PC-9 (cell line): ENCODE measurements at regions not wholly inside any gene's neighbourhood (a gene's known extent, or its start where the extent isn't known, plus 50 kb on each side); places are given as distances from the start of the nearest gene placed in this dataset.
"Not testable (repeated sequence)": the region's sequence is repeated elsewhere in the genome, so short reads cannot be mapped to it uniquely, and the experiment has no call there.

Experiments
- BruUV-seq: library from RNA; stranded (reverse); fragments of 400-500 nt; replicated peaks from 2 replicates; lab custom pipeline; 2021; lab: Mats Ljungman, UMichigan
- CTCF ChIA-PET: fragments of 300-600 bp; sonication (Branson Sonifier 250); formaldehyde crosslinking; loops from one replicate; lab custom pipeline; 2022; ENCODE audit warnings: antibody characterized with exemption; lab: Charles Lee
- POLR2A ChIA-PET: fragments of 300-600 bp; sonication (Branson Sonifier 250); formaldehyde crosslinking; loops from one replicate; lab custom pipeline; 2022; ENCODE audit warnings: antibody characterized with exemption; ENCODE audit not compliant: unreplicated experiment; lab: Charles Lee
- DNase-seq, 2 experiments: peaks; one replicate each; pipeline versions ENCODE4 v3.0.0 to v3.0.0-alpha.2; 2015 to 2022; ENCODE audit warnings: mixed read lengths in 1 of 2
- H2AFZ ChIP-seq: fragments of 200-600 bp; sonication (generic); 2 replicates; pipeline ENCODE4 v1.8.1; 2017; ENCODE audit warnings: antibody characterized with exemption
- H3F3A ChIP-seq: fragments of 200-600 bp; sonication (generic); 2 replicates; pipeline ENCODE4 v1.8.1; 2017; ENCODE audit warnings: antibody characterized with exemption, mild to moderate bottlenecking, low read depth; ENCODE audit not compliant: insufficient read depth
- H3K27ac ChIP-seq: fragments of 200-600 bp; sonication (generic); 2 replicates; pipeline ENCODE4 v1.6.1; 2016; ENCODE audit warnings: mixed run types
- H3K27me3 ChIP-seq: fragments of 200-600 bp; sonication (generic); 2 replicates; pipeline ENCODE4 v1.6.1; 2016; ENCODE audit warnings: low read depth, mixed run types; ENCODE audit not compliant: insufficient read depth
- H3K36me3 ChIP-seq: fragments of 200-600 bp; sonication (generic); 2 replicates; pipeline ENCODE4 v1.6.1; 2016; ENCODE audit warnings: low read depth, mixed run types
- H3K4me1 ChIP-seq: fragments of 200-600 bp; sonication (generic); replicated peaks from 2 replicates; pipeline ENCODE4 v1.6.1; 2016; ENCODE audit warnings: mixed run types; ENCODE audit not compliant: insufficient read depth
- H3K4me2 ChIP-seq: fragments of 200-600 bp; sonication (generic); 2 replicates; pipeline ENCODE4 v1.6.1; 2017; ENCODE audit warnings: mixed run types
- H3K4me3 ChIP-seq: fragments of 200-600 bp; sonication (generic); 2 replicates; pipeline ENCODE4 v1.6.1; 2016; ENCODE audit warnings: mixed run types
- H3K79me2 ChIP-seq: fragments of 200-600 bp; sonication (generic); 2 replicates; pipeline ENCODE4 v1.6.1; 2017; ENCODE audit warnings: low read depth, mixed run types
- H3K9me2 ChIP-seq: fragments of 200-600 bp; sonication (generic); 2 replicates; pipeline ENCODE4 v1.8.1; 2017; ENCODE audit warnings: mild to moderate bottlenecking; ENCODE audit not compliant: insufficient read depth
- H3K9me3 ChIP-seq: fragments of 200-600 bp; sonication (generic); 2 replicates; pipeline ENCODE4 v1.8.1; 2016; ENCODE audit warnings: low read depth; ENCODE audit not compliant: insufficient read depth
- H4K20me1 ChIP-seq: fragments of 200-600 bp; sonication (generic); 2 replicates; pipeline ENCODE4 v1.8.1; 2017; ENCODE audit not compliant: insufficient read depth
- CTCF ChIP-seq: fragments of 200-600 bp; sonication (generic); conservative IDR thresholded peaks from 2 replicates; pipeline ENCODE4 v1.6.1; 2017; ENCODE audit warnings: mixed run types, antibody characterized with exemption, mild to moderate bottlenecking, moderate library complexity
- EZH2 ChIP-seq: fragments of 200-600 bp; sonication (generic); IDR thresholded peaks from 2 replicates; pipeline ENCODE4 v1.8.0; 2017; ENCODE audit warnings: antibody characterized with exemption, low read depth
- intact Hi-C: fragments of 100-400 bp; cut with micrococcal nuclease; formaldehyde crosslinking; loops from one replicate; pipeline ENCODE4 v1.10.0; 2022; ENCODE audit not compliant: unreplicated experiment

- Histone ChIP-seq H3K4me1 (no peaks in the 10 kb centered on the region), H3K79me2 (no peaks in the 10 kb centered on the region), H3K4me3 (no peak overlapping the region), H3K27ac (no peak overlapping the region), H3K4me2 (no peak overlapping the region), H3F3A (no peaks in the 10 kb centered on the region), H3K27me3 (no peaks in the 10 kb centered on the region), H3K9me3 (no peaks in the 10 kb centered on the region), H3K9me2 (no peaks in the 10 kb centered on the region), H2AFZ (no peak overlapping the region), H3K36me3 (no peaks in the 10 kb centered on the region), H4K20me1 (no peaks in the 10 kb centered on the region)
- ChIA-PET POLR2A (no interaction called here), CTCF (no interaction called here)
- TF ChIP-seq CTCF, result no peak
- no peak for TF ChIP-seq EZH2
- BruUV-seq, result no TSS peak
- intact Hi-C loops, result no loop called here
- DNase-seq, result no peak
Measured at GRCh38 chr12:19811922-19812321, 372.6 kb downstream of the AEBP2 start.

GRCh38 chr12:19819231-19819630, 379.9 kb downstream of the AEBP2 start:
- intact Hi-C loops, result no loop called here
- Histone ChIP-seq H3K79me2 (no peaks in the 10 kb centered on the region), H4K20me1 (no peaks in the 10 kb centered on the region), H3K9me2 (no peaks in the 10 kb centered on the region), H3K36me3 (no peaks in the 10 kb centered on the region), H3K27ac (no peak overlapping the region), H3K4me2 (no peak overlapping the region), H3K9me3 (no peaks in the 10 kb centered on the region), H2AFZ (no peak overlapping the region), H3F3A (no peaks in the 10 kb centered on the region; the same call in 1 of the 2 replicates), H3K27me3 (no peaks in the 10 kb centered on the region), H3K4me3 (no peak overlapping the region), H3K4me1 (no peaks in the 10 kb centered on the region)
- POLR2A ChIA-PET, result no interaction called here
- TF ChIP-seq EZH2 (no peak), CTCF (no peak)
- CTCF ChIA-PET, result no interaction called here
- DNase-seq, result no peak
- no TSS peak for BruUV-seq

GRCh38 chr12:19822476-19822875, 383.2 kb downstream of the AEBP2 start:
- Histone ChIP-seq H3F3A (no peaks in the 10 kb centered on the region; the same call in 1 of the 2 replicates), H3K4me1 (no peaks in the 10 kb centered on the region), H3K27me3 (no peaks in the 10 kb centered on the region), H4K20me1 (no peaks in the 10 kb centered on the region), H3K27ac (no peak overlapping the region), H3K4me2 (no peak overlapping the region), H3K9me2 (no peaks in the 10 kb centered on the region), H2AFZ (no peak overlapping the region), H3K36me3 (no peaks in the 10 kb centered on the region), H3K4me3 (no peak overlapping the region), H3K79me2 (no peaks in the 10 kb centered on the region), H3K9me3 (no peaks in the 10 kb centered on the region)
- BruUV-seq, result no TSS peak
- POLR2A ChIA-PET, result no interaction called here
- no peak for DNase-seq
- no peak for TF ChIP-seq CTCF
- no peak for TF ChIP-seq EZH2
- CTCF ChIA-PET, result no interaction called here
- intact Hi-C loops, result no loop called here

GRCh38 chr12:19823326-19823725, 384.0 kb downstream of the AEBP2 start:
- H4K20me1 ChIP-seq, H3K79me2 ChIP-seq, CTCF ChIA-PET, H3F3A ChIP-seq, H3K27ac ChIP-seq, H3K4me1 ChIP-seq, H3K4me2 ChIP-seq, H2AFZ ChIP-seq, H3K9me3 ChIP-seq, H3K36me3 ChIP-seq, BruUV-seq, H3K27me3 ChIP-seq, intact Hi-C loops, H3K4me3 ChIP-seq, POLR2A ChIA-PET, H3K9me2 ChIP-seq, DNase-seq: not testable (repeated sequence)
